ENCODE measurements at regions not wholly inside any gene's neighbourhood (a gene's known extent, or its start where the extent isn't known, plus 50 kb on each side); places are given as distances from the start of the nearest gene placed in this dataset.

DNA sequence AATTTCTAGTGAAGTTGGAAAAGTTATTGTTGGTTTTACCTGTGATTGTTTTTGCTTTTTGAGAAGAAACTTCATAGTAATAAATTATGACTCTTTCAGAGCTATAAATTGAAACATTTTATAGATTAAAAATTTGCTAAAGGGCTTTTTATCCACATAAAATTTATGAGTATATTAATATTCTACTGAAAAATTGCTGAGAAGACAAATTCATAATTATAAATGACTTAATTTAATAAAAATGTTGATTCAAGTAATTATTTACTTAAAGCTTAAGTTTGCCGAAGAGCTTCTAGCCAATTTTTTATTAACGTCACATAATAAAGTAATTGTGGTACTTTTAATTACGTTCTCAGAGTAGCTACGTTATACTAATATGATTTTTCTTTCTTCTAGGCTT is 761.7 kb downstream of the DNAJB9 start:
- no peak overlapping the region for H3K4me3 Mint-ChIP-seq (ENCODE audit: unreplicated experiment)
- H3K27ac Mint-ChIP-seq (ENCODE audit: unreplicated experiment) = no peak overlapping the region
- DNase-seq (ENCODE audit: low spot score) = no peak
- no peaks in the 10 kb centered on the region for H3K4me1 Mint-ChIP-seq (ENCODE audit: low read depth)
- no peaks in the 10 kb centered on the region for H3K36me3 Mint-ChIP-seq (ENCODE audit: low read depth)
- no peak for TF ChIP-seq CTCF (IDR thresholded peaks at IDR 0.05)
- H3K9me3 Mint-ChIP-seq (ENCODE audit: low read depth) = no peaks in the 10 kb centered on the region
- H3K27me3 Mint-ChIP-seq (ENCODE audit: low read depth) = no peaks in the 10 kb centered on the region

DNA sequence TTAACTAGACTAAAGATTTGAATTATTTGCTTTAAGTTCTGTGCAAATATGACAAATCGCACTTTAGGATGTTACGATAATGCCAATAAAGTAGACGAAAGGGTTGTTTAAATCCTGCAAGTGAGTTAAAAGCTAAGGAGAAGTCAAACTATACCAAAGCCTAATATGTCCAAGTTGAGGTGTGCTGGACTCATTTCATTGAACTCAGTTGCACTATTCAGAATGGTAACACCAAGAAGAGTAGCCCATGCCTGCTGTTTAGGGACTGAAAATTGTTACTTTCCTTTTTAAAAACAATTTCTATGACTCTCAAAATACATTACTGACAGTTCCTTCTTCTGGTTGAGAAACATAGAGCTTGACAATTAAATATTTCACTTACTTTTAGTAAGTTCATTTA is 766.3 kb downstream of the DNAJB9 start:
- H3K4me3 Mint-ChIP-seq (ENCODE audit: unreplicated experiment) = no peak overlapping the region
- H3K4me1 Mint-ChIP-seq (ENCODE audit: low read depth) = no peaks in the 10 kb centered on the region
- peaks cover 2% of the 10 kb centered on the region for H3K27me3 Mint-ChIP-seq (ENCODE audit: low read depth)
- H3K36me3 Mint-ChIP-seq (ENCODE audit: low read depth) = no peaks in the 10 kb centered on the region
- TF ChIP-seq CTCF (IDR thresholded peaks at IDR 0.05) = no peak
- no peak overlapping the region for H3K27ac Mint-ChIP-seq (ENCODE audit: unreplicated experiment)
- DNase-seq (ENCODE audit: low spot score) = no peak
- no peaks in the 10 kb centered on the region for H3K9me3 Mint-ChIP-seq (ENCODE audit: low read depth)

DNA sequence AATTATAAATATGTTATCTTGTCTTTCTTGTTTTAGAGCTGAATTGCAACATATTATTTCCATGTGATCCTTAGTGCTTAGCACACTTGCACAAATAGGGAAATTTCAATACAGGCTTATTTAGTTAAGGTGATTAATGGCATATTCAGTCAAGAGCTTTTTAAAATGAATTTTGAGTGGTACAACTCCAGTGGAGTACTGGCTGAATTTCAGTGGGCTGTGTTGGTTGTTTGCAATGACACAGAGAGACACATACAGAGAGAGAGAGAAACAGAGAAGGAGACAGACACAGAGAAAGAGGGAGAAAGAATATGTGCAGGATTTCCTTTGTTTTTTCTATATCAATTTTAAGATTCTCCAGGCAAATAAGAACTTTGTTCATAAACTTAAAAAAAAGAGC is 766.9 kb downstream of the DNAJB9 start:
- H3K36me3 Mint-ChIP-seq (ENCODE audit: low read depth) = no peaks in the 10 kb centered on the region
- peaks cover 2% of the 10 kb centered on the region for H3K27me3 Mint-ChIP-seq (ENCODE audit: low read depth)
- no peaks in the 10 kb centered on the region for H3K4me1 Mint-ChIP-seq (ENCODE audit: low read depth)
- no peak for TF ChIP-seq CTCF (IDR thresholded peaks at IDR 0.05)
- no peaks in the 10 kb centered on the region for H3K9me3 Mint-ChIP-seq (ENCODE audit: low read depth)
- no peak overlapping the region for H3K4me3 Mint-ChIP-seq (ENCODE audit: unreplicated experiment)
- H3K27ac Mint-ChIP-seq (ENCODE audit: unreplicated experiment) = no peak overlapping the region
- no peak for DNase-seq (ENCODE audit: low spot score)

- H3K9me3 Mint-ChIP-seq (ENCODE audit: low read depth) = no peaks in the 10 kb centered on the region
- H3K27me3 Mint-ChIP-seq (ENCODE audit: low read depth) = peaks cover 4% of the 10 kb centered on the region
- no peak overlapping the region for H3K4me3 Mint-ChIP-seq (ENCODE audit: unreplicated experiment)
- DNase-seq (ENCODE audit: low spot score) = no peak
- no peak overlapping the region for H3K27ac Mint-ChIP-seq (ENCODE audit: unreplicated experiment)
- no peaks in the 10 kb centered on the region for H3K4me1 Mint-ChIP-seq (ENCODE audit: low read depth)
- H3K36me3 Mint-ChIP-seq (ENCODE audit: low read depth) = no peaks in the 10 kb centered on the region
- no peak for TF ChIP-seq CTCF (IDR thresholded peaks at IDR 0.05)
Observed at GRCh38 chr7:109343678-109344077, 774.0 kb downstream of the DNAJB9 start.

DNA sequence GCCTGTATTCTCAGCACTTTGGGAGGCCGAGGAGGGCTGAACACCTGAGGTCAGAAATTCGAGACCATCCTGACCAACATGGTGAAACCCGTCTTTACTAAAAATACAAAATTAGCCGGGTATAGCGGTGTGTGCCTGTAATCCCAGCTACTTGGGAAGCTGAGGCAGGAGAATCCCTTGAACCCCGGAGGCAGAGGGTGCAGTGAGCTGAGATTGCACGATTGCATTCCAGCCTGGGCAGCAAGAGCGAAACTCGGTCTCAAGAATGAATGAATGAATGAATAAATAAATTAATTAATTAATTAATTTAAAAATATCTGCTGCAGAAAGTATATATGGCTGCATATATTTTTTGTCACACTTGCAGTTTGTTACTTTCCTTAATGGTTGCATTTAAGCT is 781.8 kb downstream of the DNAJB9 start:
- H3K4me3 Mint-ChIP-seq (ENCODE audit: unreplicated experiment) = no peak overlapping the region
- no peak overlapping the region for H3K27ac Mint-ChIP-seq (ENCODE audit: unreplicated experiment)
- no peaks in the 10 kb centered on the region for H3K9me3 Mint-ChIP-seq (ENCODE audit: low read depth)
- H3K36me3 Mint-ChIP-seq (ENCODE audit: low read depth) = no peaks in the 10 kb centered on the region
- DNase-seq (ENCODE audit: low spot score) = no peak
- H3K27me3 Mint-ChIP-seq (ENCODE audit: low read depth) = peaks cover 3% of the 10 kb centered on the region
- no peak for TF ChIP-seq CTCF (IDR thresholded peaks at IDR 0.05)
- H3K4me1 Mint-ChIP-seq (ENCODE audit: low read depth) = no peaks in the 10 kb centered on the region

All from chondrocyte (in vitro differentiated cells).